RPMI7951 (cell line): ENCODE measurements at regions not wholly inside any gene's neighbourhood (a gene's known extent, or its start where the extent isn't known, plus 50 kb on each side); places are given as distances from the start of the nearest gene placed in this dataset.
"Not testable (repeated sequence)": the region's sequence is repeated elsewhere in the genome, so short reads cannot be mapped to it uniquely, and the experiment has no call there.

Experiments used
- DNase-seq: peaks from one replicate; pipeline ENCODE4 v3.0.0-alpha.2; 2012; ENCODE audit warnings: low read depth

GRCh38 chr5:9858043-9858442 lies 227.9 kb upstream of the TAS2R1 start:
- DNase-seq: no peak

- no peak for DNase-seq
These were observed 223.2 kb upstream of the TAS2R1 start for GRCh38 chr5:9853309-9853708.

- DNase-seq: no peak
These were observed 222.5 kb upstream of the TAS2R1 start for GRCh38 chr5:9852671-9853070.

GRCh38 chr5:9851458-9851857 lies 221.3 kb upstream of the TAS2R1 start:
- DNase-seq: peak; percentile 83

- DNase-seq: no peak
These were observed 220.3 kb upstream of the TAS2R1 start for GRCh38 chr5:9850456-9850855.

- DNase-seq: no peak
These were observed 217.5 kb upstream of the TAS2R1 start for GRCh38 chr5:9847631-9848030.

GRCh38 chr5:9845185-9845584 lies 215.0 kb upstream of the TAS2R1 start:
- DNase-seq: no peak

GRCh38 chr5:9841516-9842170 lies 211.5 kb upstream of the TAS2R1 start:
- no peak for DNase-seq

GRCh38 chr5:9838916-9839315 lies 208.8 kb upstream of the TAS2R1 start:
- DNase-seq: no peak

- no peak for DNase-seq
These were observed 205.0 kb upstream of the TAS2R1 start for GRCh38 chr5:9834871-9835770.

- no peak for DNase-seq
These were observed 203.7 kb upstream of the TAS2R1 start for GRCh38 chr5:9833871-9834270.

GRCh38 chr5:9832921-9833320 lies 202.8 kb upstream of the TAS2R1 start:
- no peak for DNase-seq

GRCh38 chr5:9831823-9832222 lies 201.7 kb upstream of the TAS2R1 start:
- DNase-seq: no peak

- DNase-seq: no peak
These were observed 200.0 kb upstream of the TAS2R1 start for GRCh38 chr5:9830184-9830583.

GRCh38 chr5:9829621-9830020 lies 199.5 kb upstream of the TAS2R1 start:
- peak; percentile 7 for DNase-seq

- DNase-seq: peak; percentile 16
These were observed 190.7 kb upstream of the TAS2R1 start for GRCh38 chr5:9820691-9821449.

- DNase-seq: no peak
These were observed 188.2 kb upstream of the TAS2R1 start for GRCh38 chr5:9818340-9818845.

- DNase-seq: no peak
These were observed 187.7 kb upstream of the TAS2R1 start for GRCh38 chr5:9817819-9818218.

- no peak for DNase-seq
These were observed 184.9 kb upstream of the TAS2R1 start for GRCh38 chr5:9815051-9815450.

GRCh38 chr5:9813305-9813704 lies 183.2 kb upstream of the TAS2R1 start:
- no peak for DNase-seq

- DNase-seq: not testable (repeated sequence)
These were observed 177.2 kb upstream of the TAS2R1 start for GRCh38 chr5:9807366-9807765.

- no peak for DNase-seq
These were observed 171.8 kb upstream of the TAS2R1 start for GRCh38 chr5:9801908-9802307.
